Heart right ventricle (tissue), 16 donors: ENCODE measurements at regions not wholly inside any gene's neighbourhood (a gene's known extent, or its start where the extent isn't known, plus 50 kb on each side); places are given as distances from the start of the nearest gene placed in this dataset.

ENCODE experiments used
- ATAC-seq, 8 donors: fragments of 200-7000 bp; cut with Tn5 transposase; one replicate each; pipeline ENCODE4 v1.9.1; 2020; ENCODE audit warnings: mild to moderate bottlenecking in 8 of 8, moderate library complexity in 8 of 8, moderate number of reproducible peaks in 1 of 8
- DNase-seq, 2 donors: peaks; one replicate each; pipeline ENCODE4 v3.0.0-alpha.2; 2020
- H3K27ac ChIP-seq, 10 donors: fragments of 200-600 bp; sonication (generic) in 2 of 10; one replicate each; pipeline versions ENCODE4 v1.5.0 to v1.8.0; 2020 to 2022; ENCODE audit warnings: mild to moderate bottlenecking in 3 of 10
- H3K27me3 ChIP-seq, 7 donors: fragments of 200-600 bp; one replicate each; pipeline ENCODE4 v1.8.0; 2021 to 2022; ENCODE audit warnings: mild to moderate bottlenecking in 2 of 7
- H3K36me3 ChIP-seq, 9 donors: fragments of 200-600 bp; sonication (generic) in 1 of 9; one replicate each; pipeline versions ENCODE4 v1.5.0 to v1.8.0; 2020 to 2022; ENCODE audit warnings: mild to moderate bottlenecking in 2 of 9
- H3K4me1 ChIP-seq, 9 donors: fragments of 200-600 bp; sonication (generic) in 1 of 9; one replicate each; pipeline versions ENCODE4 v1.5.0 to v1.8.0; 2020 to 2022; ENCODE audit warnings: mild to moderate bottlenecking in 4 of 9
- H3K4me3 ChIP-seq, 10 donors: fragments of 200-600 bp; sonication (generic) in 2 of 10; one replicate each; pipeline versions ENCODE4 v1.5.0 to v1.8.0; 2020 to 2022; ENCODE audit warnings: mild to moderate bottlenecking in 7 of 10, moderate library complexity in 2 of 10
- H3K9me3 ChIP-seq, 11 donors: fragments of 200-600 bp in 10 of 11; sonication (generic) in 2 of 11; one replicate each; pipeline versions ENCODE4 v1.5.0 to v1.8.0; 2013 to 2022; ENCODE audit warnings: mild to moderate bottlenecking in 2 of 11, control low read depth in 1 of 11, moderate library complexity in 1 of 11
- WGBS, 2 donors: extraction: QIAGEN DNeasy Blood & Tissue Kit; methylation state at CpG; one replicate each; pipeline ENCODE4 v1.1.7; 2013; ENCODE audit warnings: inconsistent platforms in 1 of 2; 5-methylcytosine and 5-hydroxymethylcytosine counted together
- intact Hi-C, 10 donors: fragments of 100-400 bp; cut with DNase I; formaldehyde crosslinking; loops; one replicate each; pipeline versions ENCODE4 v1.11.1 to v1.14.2; 2022
- TF ChIP-seq, protein P1 (sequence below), 9 donors: fragments of 200-600 bp; sonication (generic) in 2 of 9; IDR thresholded peaks; one replicate each; pipeline versions ENCODE4 v1.5.0 to v1.8.0; 2021 to 2022; ENCODE audit warnings: antibody characterized with exemption in 9 of 9, mild to moderate bottlenecking in 5 of 9, moderate library complexity in 1 of 9
- donor health status: Arrhythmogenic right ventricular cardiomyopathy.
- donor health status: ischemic (EF 13 %, LVEDD 7.1; RV severe dilation, severe dysfunction).
- donor health status: healthy with polysubstance abuse.
- donor health status: DM: no; HTN: yes; CAD: no.
- donor health status: DM: no; HTN: no; CAD: no.
- donor health status: ischemic (EF 25% LVEDD 6.9; RV normal size, moderate dysfunction).
- donor health status: ischemic (EF 25% LVEDD 5.7; RV mildly dilated, moderate dysfunction).
- donor health status: healthy.
- donor health status: DM: yes; HTN: yes; CAD: no.
- donor health status: Ischemic cardiomyopathy.
- donor health status: ischemic (EF 35%, LVEDD 5.7; RV mildly dilated, moderate dysfunction).
- donor health status: nonischemic (EF 11% LVEDD 7.7; RV severe dilation, severe dysfunction).
- donor health status: DM: yes; HTN: yes; CAD: no.
- donor health status: PGD.
- donor health status: ischemic (EF 29% LVEDD 5.4; RV normal size, mild dysfunction).
- donor health status: nonischemic (EF 23%, LVEDD 6.1; RV moderate dilation, normal function).

- intact Hi-C loops = no loop called here
- DNase-seq (no peak), ATAC-seq (no peak)
- Histone ChIP-seq H3K27ac (no peak overlapping the region), H3K4me3 (no peak overlapping the region), H3K9me3 (no peaks in the 10 kb centered on the region), H3K4me1 (no peaks in the 10 kb centered on the region), H3K27me3 (peaks cover 0 to 3% (median 0%) of the 10 kb centered on the region in 7 donors), H3K36me3 (no peaks in the 10 kb centered on the region)
- WGBS, 2 donors = 72 to 78% methylated on average over 3 of the region's 3 CpGs
- TF ChIP-seq, protein P1, sequence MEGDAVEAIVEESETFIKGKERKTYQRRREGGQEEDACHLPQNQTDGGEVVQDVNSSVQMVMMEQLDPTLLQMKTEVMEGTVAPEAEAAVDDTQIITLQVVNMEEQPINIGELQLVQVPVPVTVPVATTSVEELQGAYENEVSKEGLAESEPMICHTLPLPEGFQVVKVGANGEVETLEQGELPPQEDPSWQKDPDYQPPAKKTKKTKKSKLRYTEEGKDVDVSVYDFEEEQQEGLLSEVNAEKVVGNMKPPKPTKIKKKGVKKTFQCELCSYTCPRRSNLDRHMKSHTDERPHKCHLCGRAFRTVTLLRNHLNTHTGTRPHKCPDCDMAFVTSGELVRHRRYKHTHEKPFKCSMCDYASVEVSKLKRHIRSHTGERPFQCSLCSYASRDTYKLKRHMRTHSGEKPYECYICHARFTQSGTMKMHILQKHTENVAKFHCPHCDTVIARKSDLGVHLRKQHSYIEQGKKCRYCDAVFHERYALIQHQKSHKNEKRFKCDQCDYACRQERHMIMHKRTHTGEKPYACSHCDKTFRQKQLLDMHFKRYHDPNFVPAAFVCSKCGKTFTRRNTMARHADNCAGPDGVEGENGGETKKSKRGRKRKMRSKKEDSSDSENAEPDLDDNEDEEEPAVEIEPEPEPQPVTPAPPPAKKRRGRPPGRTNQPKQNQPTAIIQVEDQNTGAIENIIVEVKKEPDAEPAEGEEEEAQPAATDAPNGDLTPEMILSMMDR (IDR thresholded peaks at IDR 0.05) = no peak
Observed at GRCh38 chr15:37252530-37252929, 152.2 kb upstream of the MEIS2 start.

GRCh38 chr15:37253877-37254276 is 153.5 kb upstream of the MEIS2 start:
- H3K27ac ChIP-seq = no peak overlapping the region
- intact Hi-C loops = no loop called here
- no peaks in the 10 kb centered on the region for H3K27me3 ChIP-seq
- H3K4me1 ChIP-seq = no peaks in the 10 kb centered on the region
- H3K9me3 ChIP-seq = no peaks in the 10 kb centered on the region
- 66 to 74% methylated on average over 7 of the region's 7 CpGs for WGBS, 2 donors
- no peak for DNase-seq
- TF ChIP-seq, protein P1 (IDR thresholded peaks at IDR 0.05) = no peak
- H3K36me3 ChIP-seq = no peaks in the 10 kb centered on the region
- no peak overlapping the region for H3K4me3 ChIP-seq
- ATAC-seq = no peak

GRCh38 chr15:37260255-37260654 is 159.9 kb upstream of the MEIS2 start:
- no peak overlapping the region for H3K4me3 ChIP-seq
- H3K27ac ChIP-seq = no peak overlapping the region
- ATAC-seq (no peak), DNase-seq (no peak)
- intact Hi-C loops = no loop called here
- H3K27me3 ChIP-seq = no peaks in the 10 kb centered on the region
- TF ChIP-seq, protein P1 (IDR thresholded peaks at IDR 0.05) = no peak
- H3K9me3 ChIP-seq = peaks cover 0 to 2% (median 0%) of the 10 kb centered on the region in 11 donors
- no peaks in the 10 kb centered on the region for H3K4me1 ChIP-seq
- H3K36me3 ChIP-seq = no peaks in the 10 kb centered on the region

GRCh38 chr15:37261685-37262084 is 161.3 kb upstream of the MEIS2 start:
- DNase-seq = no peak
- TF ChIP-seq, protein P1 (IDR thresholded peaks at IDR 0.05) = no peak
- WGBS, 2 donors = 72 to 87% methylated on average over 4 of the region's 4 CpGs
- Histone ChIP-seq H3K4me1 (no peaks in the 10 kb centered on the region), H3K27me3 (no peaks in the 10 kb centered on the region), H3K9me3 (peaks cover 0 to 4% (median 0%) of the 10 kb centered on the region in 11 donors), H3K4me3 (no peak overlapping the region), H3K27ac (no peak overlapping the region), H3K36me3 (no peaks in the 10 kb centered on the region)
- intact Hi-C loops = no loop called here
- no peak for ATAC-seq
